ENCODE measurements at regions not wholly inside any gene's neighbourhood (a gene's known extent, or its start where the extent isn't known, plus 50 kb on each side); places are given as distances from the start of the nearest gene placed in this dataset.

- BruUV-seq (replicated peaks): no TSS peak
- ChIA-PET CTCF (ENCODE audit: low intra/inter-chr PET ratio) (no interaction called here), POLR2A (interaction anchor here (0.9 kb wide), 2 partner anchors 9 to 116 kb away, joined by 3 to 5 read pairs; no protein-coding TSS in a partner anchor)
- H3K79me2 ChIP-seq (ENCODE audit: control insufficient read depth, insufficient read depth, low read length): no peaks in the 10 kb centered on the region
- in situ Hi-C loops (cut with MboI) (no loop called here), intact Hi-C loops (cut with micrococcal nuclease) (no loop called here)
- no peak overlapping the region for H2AFZ ChIP-seq (ENCODE audit: low read depth, low read length)
- peaks cover 0 to 12% of the 10 kb centered on the region in 2 experiments; a peak in 3 of 5 replicates for H3K4me1 ChIP-seq (replicated peaks in 1 of 2; ENCODE audit: control insufficient read depth in 2 of 2, insufficient read depth in 2 of 2, low read length in 2 of 2)
- DNase-seq (ENCODE audit: extremely low read depth in 1 of 4, low spot score in 3 of 4) (no peak), ATAC-seq (no peak), FAIRE-seq (no peak)
- no peak overlapping the region for H3K4me3 ChIP-seq
- no peaks in the 10 kb centered on the region for H3K27me3 ChIP-seq (ENCODE audit: control insufficient read depth in 2 of 2, insufficient read depth in 2 of 2, low read length in 2 of 2)
- no peaks in the 10 kb centered on the region for H3K9me1 ChIP-seq (ENCODE audit: control insufficient read depth, insufficient read depth, low read length)
- no peaks in the 10 kb centered on the region for H4K20me1 ChIP-seq (replicated peaks; ENCODE audit: control insufficient read depth, insufficient read depth, low read length)
- no peak overlapping the region for H3K9ac ChIP-seq (ENCODE audit: insufficient read depth in 1 of 2, low read depth in 2 of 2, low read length in 2 of 2)
- WGBS (ENCODE audit: insufficient coverage, low coverage, missing lambda C conversion rate): 0% methylated on average over 2 of the region's 2 CpGs
- no peak overlapping the region for H3K27ac ChIP-seq (ENCODE audit: extremely low read depth, low read depth, low read length)
- H3K9me3 ChIP-seq (replicated peaks; ENCODE audit: control insufficient read depth, insufficient read depth, low read depth, low read length): no peaks in the 10 kb centered on the region; the same call in 1 of the 2 replicates
- no peak overlapping the region for H3K4me2 ChIP-seq (ENCODE audit: insufficient read depth, low read length)
- H3K36me3 ChIP-seq (ENCODE audit: control insufficient read depth, insufficient read depth, low read length): no peaks in the 10 kb centered on the region
- peak; percentile 37; the same call in 1 of the 2 replicates for TF ChIP-seq USF2 (CRISPR knock-in tag; IDR thresholded peaks at IDR 0.05)
- TF ChIP-seq RNF2 (IDR thresholded peaks at IDR 0.05): no peak
- no peak for TF ChIP-seq HDAC3 (IDR thresholded peaks at IDR 0.05; ENCODE audit: borderline replicate concordance, partially characterized antibody)
- no peak for TF ChIP-seq ELK3 (CRISPR knock-in tag; IDR thresholded peaks at IDR 0.05)
- no peak for TF ChIP-seq HDAC6 (IDR thresholded peaks at IDR 0.05; ENCODE audit: low read depth, low read length)
- TF ChIP-seq TFAM (CRISPR knock-in tag; conservative IDR thresholded peaks at IDR 0.05): no peak
- TF ChIP-seq ZNF140 (CRISPR knock-in tag; IDR thresholded peaks at IDR 0.05): no peak
- TF ChIP-seq MGA (IDR thresholded peaks at IDR 0.05): 0 out of 2 replicates have a peak, but pooled peaks have one; percentile 43
- TF ChIP-seq ZNF134 (CRISPR knock-in tag; conservative IDR thresholded peaks at IDR 0.05): no peak
These were observed 116.2 kb upstream of the STX18 start for GRCh38 chr4:4658052-4658451.

All from K562 (cell line).